Common myeloid progenitor, CD34-positive (primary cell): ENCODE measurements at regions not wholly inside any gene's neighbourhood (a gene's known extent, or its start where the extent isn't known, plus 50 kb on each side); places are given as distances from the start of the nearest gene placed in this dataset.

Experiments used
- CTCF ChIA-PET: fragments of 350-600 bp; sonication (Branson Sonifier 250); formaldehyde crosslinking; loops from one replicate; lab custom pipeline; 2021; ENCODE audit warnings: antibody characterized with exemption; lab: Charles Lee
- POLR2A ChIA-PET: fragments of 350-600 bp; sonication (Branson Sonifier 250); formaldehyde crosslinking; loops from one replicate; lab custom pipeline; 2021; ENCODE audit warnings: antibody characterized with exemption; lab: Charles Lee
- DNase-seq, 3 donors: peaks; one replicate each; pipeline versions ENCODE4 v3.0.0 to v3.0.0-alpha.2; 2013
- H3K27ac ChIP-seq, 2 experiments: 1 replicate in 1 of 2; 2 replicates in 1 of 2; pipeline ENCODE4 v1.7.0; 2013; ENCODE audit warnings: inconsistent platforms in 2 of 2, low read length in 2 of 2, mild to moderate bottlenecking in 2 of 2, low read depth in 1 of 2, moderate library complexity in 1 of 2; ENCODE audit not compliant: severe bottlenecking in 2 of 2, insufficient read depth in 1 of 2, poor library complexity in 1 of 2
- H3K27me3 ChIP-seq, 5 experiments: replicated peaks in 2 of 5; 1 replicate in 3 of 5; 2 replicates in 2 of 5; pipeline versions ENCODE4 v1.6.1 to v1.7.0; 2013; ENCODE audit warnings: low read length in 4 of 5, mild to moderate bottlenecking in 2 of 5, moderate library complexity in 2 of 5, inconsistent platforms in 1 of 5; ENCODE audit not compliant: insufficient read depth in 5 of 5, control insufficient read depth in 4 of 5
- H3K36me3 ChIP-seq, 4 experiments: 1 replicate in 2 of 4; 2 replicates in 2 of 4; pipeline versions ENCODE4 v1.6.1 to v1.7.0; 2013; ENCODE audit warnings: low read length in 3 of 4, control low read depth in 1 of 4, mild to moderate bottlenecking in 1 of 4; ENCODE audit not compliant: control insufficient read depth in 4 of 4, insufficient read depth in 4 of 4
- H3K4me1 ChIP-seq, 4 experiments: 1 replicate in 3 of 4; 2 replicates in 1 of 4; pipeline versions ENCODE4 v1.6.1 to v1.7.1; 2013; ENCODE audit warnings: low read length in 3 of 4, mild to moderate bottlenecking in 3 of 4, control low read depth in 1 of 4, inconsistent platforms in 1 of 4, moderate library complexity in 1 of 4; ENCODE audit not compliant: control insufficient read depth in 4 of 4, insufficient read depth in 4 of 4; ENCODE audit errors: control extremely low read depth in 1 of 4
- H3K4me3 ChIP-seq, 7 experiments: 1 replicate in 4 of 7; 2 replicates in 3 of 7; pipeline versions ENCODE4 v1.5.1 to v1.7.0; 2013; ENCODE audit warnings: mild to moderate bottlenecking in 7 of 7, low read length in 6 of 7, moderate library complexity in 6 of 7, inconsistent platforms in 2 of 7, low read depth in 2 of 7, control low read depth in 1 of 7; ENCODE audit not compliant: insufficient read depth in 4 of 7, control insufficient read depth in 1 of 7; ENCODE audit errors: extremely low read depth in 1 of 7
- H3K9me3 ChIP-seq, 5 experiments: 1 replicate in 4 of 5; 2 replicates in 1 of 5; pipeline versions ENCODE4 v1.6.1 to v1.7.1; 2013; ENCODE audit warnings: low read length in 4 of 5, mild to moderate bottlenecking in 2 of 5, inconsistent platforms in 1 of 5, low read depth in 1 of 5, moderate library complexity in 1 of 5; ENCODE audit not compliant: control insufficient read depth in 4 of 5, insufficient read depth in 2 of 5; ENCODE audit errors: control extremely low read depth in 1 of 5
- WGBS: methylation state at CpG from one replicate; pipeline ENCODE4 v1.1.5; 2013; ENCODE audit not compliant: insufficient coverage; 5-methylcytosine and 5-hydroxymethylcytosine counted together

DNA sequence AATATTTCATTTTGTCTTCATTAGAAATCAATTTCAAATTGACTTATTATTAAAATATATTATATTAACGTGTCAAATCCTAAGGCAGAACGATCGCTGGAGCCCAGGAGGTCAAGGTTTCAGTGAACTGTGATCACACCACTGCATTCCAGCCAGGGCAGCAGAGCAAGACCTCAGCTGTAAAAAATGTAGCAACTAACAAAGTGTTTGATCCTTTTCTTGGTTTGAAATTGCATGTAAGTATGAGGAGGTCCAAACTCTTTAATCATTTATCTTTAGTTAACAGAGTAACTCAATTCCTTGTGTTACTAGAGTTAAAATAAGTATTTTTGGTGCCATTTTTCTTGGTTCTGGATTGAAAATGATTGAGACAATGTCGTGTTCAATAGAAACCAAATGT is 1033.9 kb downstream of the NLGN4X start:
- Histone ChIP-seq H3K27ac (no peak overlapping the region), H3K36me3 (no peaks in the 10 kb centered on the region), H3K4me3 (no peak overlapping the region), H3K9me3 (no peaks in the 10 kb centered on the region), H3K4me1 (no peaks in the 10 kb centered on the region), H3K27me3 (no peaks in the 10 kb centered on the region)
- POLR2A ChIA-PET, result no interaction called here
- 100% methylated on average over 1 of the region's 4 CpGs for WGBS
- CTCF ChIA-PET, result no interaction called here
- DNase-seq, result no peak

DNA sequence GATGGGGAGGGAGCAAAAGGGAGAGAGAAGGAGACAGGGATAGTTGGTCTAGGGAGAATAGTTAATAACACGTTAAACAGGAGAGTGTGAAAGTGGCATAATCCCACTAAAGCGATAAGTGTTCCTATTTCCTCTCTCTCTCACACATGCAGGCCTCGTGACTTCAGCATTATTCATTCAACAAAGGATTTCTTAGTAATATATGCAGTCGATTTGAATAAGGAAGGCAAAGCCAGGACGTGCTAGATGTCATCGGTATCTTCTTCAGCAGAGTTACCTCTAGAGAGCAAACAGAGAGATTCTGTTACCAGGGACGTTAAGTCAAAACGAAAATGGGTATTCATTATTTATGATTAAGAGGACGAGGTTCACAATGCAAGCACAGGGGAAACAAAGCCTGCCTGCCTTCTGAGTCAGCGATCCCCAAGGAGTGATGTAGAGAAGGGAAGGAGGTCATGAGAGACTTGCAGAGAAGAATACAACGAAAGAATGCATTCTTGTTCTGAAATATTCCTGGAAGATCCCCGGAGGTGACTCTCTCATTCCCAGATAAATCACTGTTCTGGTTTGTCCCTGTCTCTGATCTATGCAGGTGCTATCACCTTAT is 1048.4 kb downstream of the NLGN4X start:
- WGBS, result 87% methylated on average over 4 of the region's 12 CpGs
- POLR2A ChIA-PET, result no interaction called here
- no peak for DNase-seq

DNA sequence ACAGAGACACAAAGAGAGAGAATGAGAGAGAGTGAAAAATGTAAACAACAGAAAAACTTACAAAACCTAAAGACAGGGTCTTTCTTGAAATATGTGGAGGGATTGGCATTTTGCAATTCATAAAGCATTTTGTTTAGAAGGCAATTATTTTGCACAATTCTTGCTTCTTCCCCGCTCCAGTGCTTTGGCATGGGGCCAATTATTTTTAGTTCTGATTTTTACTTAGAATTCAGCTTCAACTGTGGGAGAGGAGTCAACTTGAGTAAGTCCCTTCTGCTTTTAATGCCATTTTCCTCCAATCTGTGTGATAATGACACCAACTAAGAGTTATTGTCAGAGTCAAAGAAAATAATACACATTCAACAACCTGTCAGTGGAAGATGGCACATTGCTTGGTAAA is 1051.9 kb downstream of the NLGN4X start:
- Histone ChIP-seq H3K36me3 (no peaks in the 10 kb centered on the region), H3K9me3 (no peaks in the 10 kb centered on the region), H3K27me3 (no peaks in the 10 kb centered on the region), H3K4me3 (no peak overlapping the region), H3K4me1 (no peaks in the 10 kb centered on the region), H3K27ac (no peak overlapping the region)
- ChIA-PET POLR2A (interaction anchor here (0.6 kb wide), 1 partner anchor 29 kb away, joined by 3 read pairs; no protein-coding TSS in a partner anchor), CTCF (interaction anchor here (0.6 kb wide), 1 partner anchor 292 kb away, joined by 3 read pairs; no protein-coding TSS in a partner anchor)
- no peak for DNase-seq
- WGBS, result no CpG with 5 or more reads among the region's 1 CpG

More for the DNA sequence above, 1048.4 kb downstream of the NLGN4X start:
- Histone ChIP-seq H3K9me3 (no peaks in the 10 kb centered on the region), H3K36me3 (no peaks in the 10 kb centered on the region), H3K4me1 (no peaks in the 10 kb centered on the region), H3K27me3 (no peaks in the 10 kb centered on the region), H3K27ac (no peak overlapping the region), H3K4me3 (no peak overlapping the region)
- CTCF ChIA-PET, result no interaction called here

DNA sequence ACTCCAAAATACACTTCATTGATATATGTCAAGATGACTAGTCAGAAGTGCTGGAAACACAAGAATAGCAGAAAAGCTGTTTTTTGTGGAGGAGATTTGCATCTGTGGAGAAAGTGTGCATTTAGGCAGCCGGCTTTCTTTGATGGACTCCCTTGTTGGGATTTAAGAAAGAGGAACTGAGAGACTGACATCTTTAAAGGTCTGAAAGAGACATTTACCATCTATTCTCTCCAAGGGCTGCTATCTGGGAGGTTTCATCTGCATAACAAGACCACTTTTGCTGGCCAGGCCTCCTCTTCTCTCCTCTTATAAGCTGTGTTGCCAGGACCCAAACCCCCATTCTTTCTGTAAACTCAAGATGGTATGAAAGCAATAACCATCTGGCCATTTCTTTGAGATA is 1065.0 kb downstream of the NLGN4X start:
- H3K4me3 ChIP-seq, result no peak overlapping the region
- no peaks in the 10 kb centered on the region for H3K9me3 ChIP-seq
- no peaks in the 10 kb centered on the region for H3K4me1 ChIP-seq
- CTCF ChIA-PET, result no interaction called here
- H3K36me3 ChIP-seq, result no peaks in the 10 kb centered on the region
- WGBS, result 90% methylated on average over 1 of the region's 1 CpG
- H3K27me3 ChIP-seq, result no peaks in the 10 kb centered on the region
- POLR2A ChIA-PET, result no interaction called here
- no peak for DNase-seq
- H3K27ac ChIP-seq, result no peak overlapping the region

- Histone ChIP-seq H3K9me3 (no peaks in the 10 kb centered on the region), H3K4me3 (no peak overlapping the region), H3K36me3 (no peaks in the 10 kb centered on the region), H3K27ac (no peak overlapping the region), H3K27me3 (peaks cover 0 to 8% (median 0%) of the 10 kb centered on the region in 5 experiments), H3K4me1 (no peaks in the 10 kb centered on the region)
- ChIA-PET CTCF (no interaction called here), POLR2A (no interaction called here)
- 71% methylated on average over 1 of the region's 3 CpGs for WGBS
- no peak for DNase-seq
These were observed 1073.4 kb downstream of the NLGN4X start for GRCh38 chrX:5155301-5155700.

GRCh38 chrX:5145957-5146356 is 1082.7 kb downstream of the NLGN4X start:
- no peaks in the 10 kb centered on the region for H3K9me3 ChIP-seq
- DNase-seq, result no peak
- no peaks in the 10 kb centered on the region for H3K36me3 ChIP-seq
- POLR2A ChIA-PET, result no interaction called here
- no peak overlapping the region for H3K4me3 ChIP-seq
- WGBS, result 90% methylated on average over 2 of the region's 4 CpGs
- CTCF ChIA-PET, result no interaction called here
- no peaks in the 10 kb centered on the region for H3K4me1 ChIP-seq
- H3K27me3 ChIP-seq, result no peaks in the 10 kb centered on the region
- H3K27ac ChIP-seq, result no peak overlapping the region

GRCh38 chrX:5142644-5143043 is 1086.0 kb downstream of the NLGN4X start:
- POLR2A ChIA-PET, result no interaction called here
- no peak overlapping the region for H3K4me3 ChIP-seq
- no peaks in the 10 kb centered on the region for H3K27me3 ChIP-seq
- CTCF ChIA-PET, result no interaction called here
- 88% methylated on average over 7 of the region's 7 CpGs for WGBS
- H3K4me1 ChIP-seq, result no peaks in the 10 kb centered on the region
- no peak for DNase-seq
- H3K9me3 ChIP-seq, result no peaks in the 10 kb centered on the region
- no peak overlapping the region for H3K27ac ChIP-seq
- H3K36me3 ChIP-seq, result no peaks in the 10 kb centered on the region
